NB4 (cell line): ENCODE measurements at regions not wholly inside any gene's neighbourhood (a gene's known extent, or its start where the extent isn't known, plus 50 kb on each side); places are given as distances from the start of the nearest gene placed in this dataset.
"Not testable (repeated sequence)": the region's sequence is repeated elsewhere in the genome, so short reads cannot be mapped to it uniquely, and the experiment has no call there.

Experiments
- CTCF ChIP-seq: IDR thresholded peaks from one replicate; pipeline ENCODE4 v1.5.1; 2012; ENCODE audit warnings: low read depth, low read length
- MYC ChIP-seq: IDR thresholded peaks from 2 replicates; pipeline ENCODE4 v1.6.1; 2011; ENCODE audit warnings: low read depth, low read length
- POLR2A ChIP-seq: IDR thresholded peaks from 2 replicates; pipeline ENCODE4 v1.6.1; 2011; ENCODE audit warnings: mild to moderate bottlenecking; ENCODE audit not compliant: insufficient read length; ENCODE audit errors: extremely low read depth

- TF ChIP-seq CTCF, POLR2A, MYC: not testable (repeated sequence)
Measured at GRCh38 chr1:185383805-185384204, 66.8 kb upstream of the IVNS1ABP start.
